GM13976 (cell line): ENCODE measurements at regions not wholly inside any gene's neighbourhood (a gene's known extent, or its start where the extent isn't known, plus 50 kb on each side); places are given as distances from the start of the nearest gene placed in this dataset.

Experiments used
- DNase-seq: peaks from one replicate; pipeline ENCODE4 v3.0.0; 2012; ENCODE audit warnings: low spot score
- CTCF ChIP-seq: IDR thresholded peaks from 2 replicates; pipeline ENCODE4 v1.5.1; 2012; ENCODE audit warnings: borderline replicate concordance, mild to moderate bottlenecking; ENCODE audit not compliant: insufficient read depth; ENCODE audit errors: extremely low read depth, missing control alignments, control extremely low read depth
- in situ Hi-C: fragments of 300-500 bp; cut with MboI; formaldehyde crosslinking; loops from one replicate; pipeline ENCODE4 v1.12.0; 2022; ENCODE audit warnings: low sequenced_read_pairs, mixed read lengths, inconsistent platforms; ENCODE audit not compliant: unreplicated experiment

GRCh38 chr2:83747141-83747540 lies 711.9 kb downstream of the SUCLG1 start:
- in situ Hi-C loops: no loop called here
- DNase-seq: no peak
- TF ChIP-seq CTCF: no peak

GRCh38 chr2:83744855-83745254 lies 714.2 kb downstream of the SUCLG1 start:
- no peak for DNase-seq
- in situ Hi-C loops: no loop called here
- TF ChIP-seq CTCF: no peak

- DNase-seq: no peak
- no peak for TF ChIP-seq CTCF
- in situ Hi-C loops: no loop called here
Measured at GRCh38 chr2:83742117-83742782, 716.8 kb downstream of the SUCLG1 start.

- in situ Hi-C loops: no loop called here
- DNase-seq: no peak
- no peak for TF ChIP-seq CTCF
Measured at GRCh38 chr2:83730223-83730622, 728.9 kb downstream of the SUCLG1 start.

- DNase-seq: no peak
- in situ Hi-C loops: no loop called here
- no peak for TF ChIP-seq CTCF
Measured at GRCh38 chr2:83725735-83726134, 733.3 kb downstream of the SUCLG1 start.

- in situ Hi-C loops: no loop called here
- no peak for DNase-seq
- TF ChIP-seq CTCF: no peak
Measured at GRCh38 chr2:83705146-83705545, 753.9 kb downstream of the SUCLG1 start.
